COLO829 (cell line): ENCODE measurements at regions not wholly inside any gene's neighbourhood (a gene's known extent, or its start where the extent isn't known, plus 50 kb on each side); places are given as distances from the start of the nearest gene placed in this dataset.
"Not testable (repeated sequence)": the region's sequence is repeated elsewhere in the genome, so short reads cannot be mapped to it uniquely, and the experiment has no call there.

Experiments used
- DNase-seq: peaks from one replicate; pipeline ENCODE4 v3.0.0; 2012; ENCODE audit warnings: low spot score

- DNase-seq = no peak
These were observed 345.1 kb upstream of the PSMD7 start for GRCh38 chr16:73951481-73951880.

- peak; percentile 40 for DNase-seq
These were observed 346.9 kb upstream of the PSMD7 start for GRCh38 chr16:73949574-73950320.

DNA sequence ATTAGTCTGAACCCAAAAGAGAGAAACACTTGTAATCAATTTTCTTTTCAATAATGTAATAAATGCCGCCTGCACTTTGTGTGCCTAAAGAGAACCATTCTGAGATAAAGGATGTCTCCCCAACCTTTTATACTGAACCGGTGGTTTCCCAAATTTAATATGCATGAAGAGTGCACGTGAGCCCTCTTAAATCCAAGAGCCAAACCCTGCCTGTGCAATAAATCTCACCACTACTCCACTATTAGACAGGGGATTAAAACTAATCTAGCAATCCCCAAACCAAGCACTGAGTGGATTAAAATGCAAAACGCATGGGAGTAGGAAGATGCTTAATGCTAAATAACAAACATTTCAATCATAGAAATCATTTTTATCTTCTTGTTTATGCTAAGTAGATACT, 351.0 kb upstream of the PSMD7 start:
- DNase-seq = no peak

DNA sequence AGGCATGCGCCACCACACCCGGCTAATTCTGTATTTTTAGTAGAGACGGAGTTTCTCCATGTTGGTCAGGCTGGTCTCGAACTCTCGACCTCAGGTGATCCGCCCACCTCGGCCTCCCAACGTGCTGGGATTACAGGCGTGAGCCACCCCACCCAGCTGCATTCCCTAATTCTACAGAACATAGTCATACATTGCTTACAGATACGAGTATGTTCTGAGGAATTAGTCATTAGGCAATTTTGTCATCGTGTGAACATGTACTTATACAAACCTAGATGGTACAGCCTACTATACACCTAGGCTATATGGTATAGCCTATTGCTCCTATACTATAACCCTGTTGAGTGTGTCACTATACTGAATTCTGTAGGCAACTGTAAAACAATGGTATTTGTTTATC, 353.4 kb upstream of the PSMD7 start:
- not testable (repeated sequence) for DNase-seq

- DNase-seq = not testable (repeated sequence)
These were observed 355.8 kb upstream of the PSMD7 start for GRCh38 chr16:73940786-73941185.

- no peak for DNase-seq
These were observed 372.7 kb upstream of the PSMD7 start for GRCh38 chr16:73923951-73924350.

DNA sequence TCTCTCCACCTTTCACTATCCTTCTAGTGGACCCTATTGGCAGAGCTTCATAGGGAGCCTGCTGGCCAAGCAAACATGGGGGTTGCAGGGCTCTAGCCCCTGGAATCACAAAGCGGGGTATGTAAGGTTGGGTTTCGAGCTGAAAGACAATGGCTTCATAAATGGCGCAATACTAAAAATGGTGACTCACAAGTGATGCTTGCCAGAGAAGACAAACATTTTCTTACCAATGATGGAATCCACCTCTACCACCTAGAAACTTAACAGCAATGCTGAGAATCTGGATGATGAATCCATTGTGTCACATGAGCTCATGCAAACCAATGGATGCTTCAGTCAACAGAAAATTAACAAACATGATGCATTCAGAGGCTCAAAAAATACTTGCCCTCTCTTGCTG, 375.3 kb upstream of the PSMD7 start:
- DNase-seq = no peak

GRCh38 chr16:73916829-73917594, 379.6 kb upstream of the PSMD7 start:
- DNase-seq = no peak

- no peak for DNase-seq
These were observed 380.7 kb upstream of the PSMD7 start for GRCh38 chr16:73915935-73916334.

DNA sequence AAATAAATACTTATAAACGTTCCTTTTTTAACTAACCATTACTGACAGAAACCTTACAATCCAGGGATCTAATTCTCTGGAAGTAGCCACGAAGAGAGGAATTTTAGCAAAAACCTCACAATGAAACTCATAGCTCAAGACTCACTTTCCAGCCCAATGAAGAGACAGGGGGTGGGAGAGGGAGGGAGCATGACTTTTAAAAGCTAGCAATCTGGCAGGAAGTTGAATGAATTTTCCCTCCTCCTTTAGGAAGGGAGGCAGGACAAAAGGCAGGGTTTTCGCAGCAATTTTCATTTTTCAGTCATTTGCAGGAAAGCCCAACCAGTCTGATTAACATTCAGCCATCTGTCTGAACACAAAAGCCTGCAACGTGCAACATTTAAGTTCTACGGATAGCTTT, 381.5 kb upstream of the PSMD7 start:
- DNase-seq = no peak

GRCh38 chr16:73912850-73913249, 383.8 kb upstream of the PSMD7 start:
- no peak for DNase-seq

DNA sequence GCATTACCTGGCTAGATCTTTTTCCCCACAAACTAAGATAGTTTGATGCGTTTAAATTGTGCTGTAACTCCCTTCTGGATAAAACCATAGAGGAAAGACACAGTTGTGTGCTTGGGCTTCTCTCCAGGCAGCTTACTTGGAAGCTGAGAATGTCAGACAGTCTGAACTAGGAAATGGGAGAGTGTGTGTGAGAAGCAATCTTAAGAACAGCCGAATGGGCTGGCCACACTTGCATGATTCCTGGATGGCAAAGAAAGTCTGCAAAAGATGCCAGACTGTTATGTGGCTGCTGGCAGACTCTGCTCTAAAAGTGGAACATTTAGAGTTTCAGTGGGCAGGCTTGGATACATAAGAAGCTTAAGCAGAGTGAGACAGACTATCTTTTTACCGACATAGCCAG, 384.3 kb upstream of the PSMD7 start:
- DNase-seq = no peak

- DNase-seq = no peak
These were observed 387.0 kb upstream of the PSMD7 start for GRCh38 chr16:73909529-73910035.

DNA sequence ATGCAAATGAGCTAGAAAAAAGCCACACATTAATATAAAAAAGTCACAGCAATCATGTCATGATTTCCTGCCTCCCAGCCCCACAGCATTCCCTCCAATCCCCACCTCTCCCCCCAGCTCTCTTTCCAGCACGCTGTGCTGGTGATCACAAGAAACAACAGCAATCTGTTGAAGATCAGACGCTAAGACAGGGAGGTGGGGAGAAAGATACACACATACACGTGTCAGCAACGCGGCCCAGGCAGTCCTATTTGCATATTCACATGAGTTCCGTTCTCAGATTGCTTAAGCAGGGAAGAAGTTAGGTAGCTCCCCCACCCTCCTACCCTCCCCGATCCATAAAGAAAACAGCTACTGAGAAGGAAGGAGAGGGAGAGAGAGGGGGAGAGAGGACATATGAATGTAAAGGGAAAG, 405.5 kb upstream of the PSMD7 start:
- no peak for DNase-seq

- no peak for DNase-seq
These were observed 406.2 kb upstream of the PSMD7 start for GRCh38 chr16:73890186-73891128.

DNA sequence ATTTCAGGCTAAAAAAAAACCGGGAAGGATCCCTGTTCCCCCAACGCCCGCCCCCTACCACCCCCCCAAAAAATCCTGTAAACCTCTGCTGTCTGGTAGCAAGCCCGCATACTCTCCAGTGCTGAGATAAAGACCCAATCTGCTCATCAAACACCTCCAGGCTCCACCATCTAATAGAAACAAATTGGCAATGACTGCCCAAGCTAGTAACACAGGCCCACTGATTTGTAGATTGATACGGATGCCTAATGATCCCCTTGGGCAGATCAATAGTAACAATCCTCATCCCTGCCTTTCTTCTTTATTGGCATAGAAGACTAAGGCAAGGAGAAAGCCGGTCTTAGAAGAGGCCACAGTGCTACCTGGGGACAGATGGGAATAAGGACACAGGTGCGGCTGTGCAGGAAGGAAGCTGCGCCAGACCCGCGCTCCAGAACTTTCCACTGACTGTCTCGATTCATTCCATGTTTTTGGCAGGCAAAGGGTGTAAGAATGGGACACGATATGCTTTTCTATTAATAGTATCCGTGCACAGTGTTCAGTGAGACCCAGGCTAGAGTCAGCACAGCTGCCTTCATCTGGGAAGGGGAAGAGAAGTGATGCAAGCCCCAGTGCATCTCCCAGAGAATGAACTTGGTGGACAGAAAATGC, 407.6 kb upstream of the PSMD7 start:
- DNase-seq = no peak

DNA sequence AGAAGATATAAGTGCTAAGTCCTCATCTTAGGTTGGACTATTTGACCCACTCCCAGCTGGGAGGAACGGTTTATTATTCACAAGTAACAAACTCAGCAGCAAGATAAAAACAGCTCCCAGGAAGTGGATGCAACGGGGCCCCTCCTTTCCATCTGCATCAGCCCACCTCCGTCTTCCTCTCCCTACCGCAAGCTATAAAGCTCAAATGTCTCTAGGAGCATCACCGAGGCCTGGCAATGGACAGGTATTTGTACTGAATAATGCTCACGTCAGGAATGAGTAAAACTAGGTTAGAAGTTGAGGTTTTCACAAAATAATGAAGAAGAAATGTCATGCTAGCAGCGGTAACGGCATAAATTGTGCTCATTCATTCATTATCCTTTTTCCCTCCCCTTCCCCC, 408.7 kb upstream of the PSMD7 start:
- DNase-seq = no peak

- DNase-seq = no peak
These were observed 410.2 kb upstream of the PSMD7 start for GRCh38 chr16:73886426-73886825.

- no peak for DNase-seq
These were observed 411.3 kb upstream of the PSMD7 start for GRCh38 chr16:73885319-73885718.

DNA sequence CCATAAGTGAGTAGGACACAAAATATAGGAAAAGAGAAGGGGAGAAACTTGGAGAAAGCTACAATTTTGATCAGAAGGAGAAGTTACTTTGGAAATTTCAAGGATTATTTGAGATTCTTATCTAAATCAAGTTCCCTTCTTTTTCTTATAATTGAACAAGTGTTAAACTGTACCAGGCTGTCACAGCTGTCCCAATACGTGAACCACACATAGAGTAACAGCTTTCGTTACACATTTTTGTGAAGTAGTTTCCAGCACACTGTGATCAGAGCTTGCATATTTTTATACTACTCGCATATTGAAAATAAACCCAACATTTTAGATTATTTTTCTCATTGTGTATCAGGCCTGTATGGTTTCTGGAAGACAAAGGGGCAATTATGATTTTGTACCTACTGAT, 412.8 kb upstream of the PSMD7 start:
- DNase-seq = no peak

DNA sequence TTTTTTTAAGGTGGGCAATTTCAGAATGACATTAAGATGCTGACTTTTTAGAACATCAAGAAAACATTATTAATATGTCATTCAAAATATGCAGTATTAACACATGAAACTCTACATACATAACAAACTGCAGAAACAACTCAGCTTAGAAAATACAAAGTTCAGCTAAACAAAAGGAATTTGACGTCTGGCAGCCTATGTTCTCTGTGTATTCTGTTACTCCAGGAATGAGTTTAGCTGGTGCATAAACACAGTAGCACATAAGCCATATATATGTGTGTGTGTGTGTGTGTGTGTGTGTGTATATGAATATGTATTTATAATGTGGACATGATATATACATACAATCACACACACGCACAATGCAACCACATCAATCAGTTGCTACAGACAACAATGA, 413.5 kb upstream of the PSMD7 start:
- DNase-seq = no peak

DNA sequence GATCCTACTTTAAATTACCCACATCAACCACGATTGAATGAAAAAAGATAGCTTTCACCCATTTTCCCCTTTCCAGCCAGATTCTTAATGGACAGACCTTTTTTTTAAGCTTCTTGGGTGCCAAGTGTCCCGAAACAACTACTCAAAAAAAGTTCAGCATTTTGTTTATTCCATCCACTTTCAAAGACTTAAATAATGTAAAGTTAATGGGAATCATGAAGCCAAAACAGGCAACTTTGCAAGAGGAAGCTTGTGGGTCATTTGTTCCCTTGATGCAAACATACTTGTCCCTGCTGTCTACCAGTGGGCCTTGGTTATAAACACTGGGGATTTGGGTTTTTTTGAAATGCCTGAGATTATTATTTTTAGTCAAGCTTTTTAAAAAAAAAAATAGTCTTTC, 414.0 kb upstream of the PSMD7 start:
- no peak for DNase-seq
